GM06990 (cell line): ENCODE measurements at regions not wholly inside any gene's neighbourhood (a gene's known extent, or its start where the extent isn't known, plus 50 kb on each side); places are given as distances from the start of the nearest gene placed in this dataset.

ENCODE experiments used
- DNase-seq: peaks from one replicate; pipeline ENCODE4 v3.0.0-alpha.2; 2011; ENCODE audit not compliant: insufficient read length; ENCODE audit errors: extremely low read depth
- H3K27me3 ChIP-seq: replicated peaks from 2 replicates; pipeline ENCODE4 v1.6.0; 2011; ENCODE audit warnings: low read length; ENCODE audit not compliant: control insufficient read depth, insufficient read depth
- H3K36me3 ChIP-seq: 2 replicates; pipeline ENCODE4 v1.5.1; 2011; ENCODE audit warnings: low read length; ENCODE audit not compliant: control insufficient read depth, insufficient read depth
- H3K4me3 ChIP-seq: replicated peaks from 2 replicates; pipeline ENCODE4 v1.5.1; 2011; ENCODE audit warnings: low read depth, mild to moderate bottlenecking, control low read depth, low read length
- CTCF ChIP-seq: IDR thresholded peaks from 2 replicates; pipeline ENCODE4 v1.5.1; 2011; ENCODE audit warnings: low read length, control low read depth, mild to moderate bottlenecking, inconsistent platforms; ENCODE audit not compliant: insufficient read depth, poor library complexity, severe bottlenecking

GRCh38 chr10:120115959-120116358, 223.4 kb downstream of the SEC23IP start:
- no peak for DNase-seq
- Histone ChIP-seq H3K27me3 (no peaks in the 10 kb centered on the region; the same call in 1 of the 2 replicates), H3K36me3 (no peaks in the 10 kb centered on the region), H3K4me3 (no peak overlapping the region)
- no peak for TF ChIP-seq CTCF

GRCh38 chr10:120121768-120122167, 229.2 kb downstream of the SEC23IP start:
- TF ChIP-seq CTCF = no peak
- Histone ChIP-seq H3K36me3 (no peaks in the 10 kb centered on the region), H3K4me3 (no peak overlapping the region), H3K27me3 (no peaks in the 10 kb centered on the region)
- DNase-seq = no peak

- Histone ChIP-seq H3K4me3 (no peak overlapping the region), H3K36me3 (no peaks in the 10 kb centered on the region), H3K27me3 (no peaks in the 10 kb centered on the region)
- no peak for TF ChIP-seq CTCF
- DNase-seq = no peak
Measured at GRCh38 chr10:120131183-120131582, 238.7 kb downstream of the SEC23IP start.

- TF ChIP-seq CTCF = no peak
- no peak for DNase-seq
- H3K36me3 ChIP-seq = no peaks in the 10 kb centered on the region
- no peak overlapping the region for H3K4me3 ChIP-seq
- H3K27me3 ChIP-seq = 0 out of 2 replicates have a peak, but pooled peaks cover 1% of the 10 kb centered on the region
Measured at GRCh38 chr10:120132811-120133210, 240.3 kb downstream of the SEC23IP start.

- no peak for DNase-seq
- TF ChIP-seq CTCF = no peak
- Histone ChIP-seq H3K4me3 (no peak overlapping the region), H3K27me3 (peaks cover 1% of the 10 kb centered on the region; the same call in 1 of the 2 replicates), H3K36me3 (no peaks in the 10 kb centered on the region)
Measured at GRCh38 chr10:120138689-120139088, 246.2 kb downstream of the SEC23IP start.

GRCh38 chr10:120145107-120145506, 252.6 kb downstream of the SEC23IP start:
- TF ChIP-seq CTCF = no peak
- H3K36me3 ChIP-seq = no peaks in the 10 kb centered on the region
- no peak overlapping the region for H3K4me3 ChIP-seq
- DNase-seq = no peak
- no peaks in the 10 kb centered on the region; the same call in 1 of the 2 replicates for H3K27me3 ChIP-seq
